Fibroblast of lung (primary cell): ENCODE measurements at regions not wholly inside any gene's neighbourhood (a gene's known extent, or its start where the extent isn't known, plus 50 kb on each side); places are given as distances from the start of the nearest gene placed in this dataset.
A peak's percentile ranks its signal among the peaks of the same experiment; 100 is the strongest.

Experiments
- DNase-seq, 2 donors: peaks; one replicate each; pipeline versions ENCODE4 v3.0.0 to v3.0.0-alpha.2; 2010; ENCODE audit warnings: low read depth in 2 of 2
- H2AFZ ChIP-seq: 2 replicates; pipeline ENCODE4 v1.5.1; 2012; ENCODE audit warnings: low read length, control low read depth, inconsistent platforms
- H3K27ac ChIP-seq: 2 replicates; pipeline ENCODE4 v1.5.1; 2011; ENCODE audit warnings: low read length, control low read depth; ENCODE audit not compliant: insufficient read depth
- H3K27me3 ChIP-seq: 2 replicates; pipeline ENCODE4 v1.5.1; 2011; ENCODE audit warnings: mild to moderate bottlenecking, low read length; ENCODE audit not compliant: control insufficient read depth, insufficient read depth
- H3K36me3 ChIP-seq: 2 replicates; pipeline ENCODE4 v1.5.1; 2011; ENCODE audit warnings: low read length; ENCODE audit not compliant: control insufficient read depth, insufficient read depth
- H3K4me1 ChIP-seq: 2 replicates; pipeline ENCODE4 v1.5.1; 2011; ENCODE audit warnings: low read length; ENCODE audit not compliant: control insufficient read depth, insufficient read depth; ENCODE audit errors: extremely low read depth
- H3K4me2 ChIP-seq: 2 replicates; pipeline ENCODE4 v1.5.1; 2011; ENCODE audit warnings: low read length, control low read depth; ENCODE audit not compliant: insufficient read depth; ENCODE audit errors: extremely low read depth
- H3K4me3 ChIP-seq, 4 experiments: fragments of 200-600 bp in 1 of 4; sonication (generic) in 1 of 4; replicated peaks in 1 of 4; 2 replicates each; pipeline ENCODE4 v1.5.1; 2011 to 2016; ENCODE audit warnings: low read length in 4 of 4, low read depth in 3 of 4, mild to moderate bottlenecking in 3 of 4, control low read depth in 2 of 4, inconsistent platforms in 1 of 4, mixed read lengths in 1 of 4; ENCODE audit not compliant: insufficient read depth in 1 of 4; ENCODE audit errors: control extremely low read depth in 1 of 4
- H3K79me2 ChIP-seq: 2 replicates; pipeline ENCODE4 v1.5.1; 2012; ENCODE audit warnings: mild to moderate bottlenecking, low read length, inconsistent platforms; ENCODE audit not compliant: control insufficient read depth, insufficient read depth
- H3K9ac ChIP-seq: 2 replicates; pipeline ENCODE4 v1.5.1; 2011; ENCODE audit warnings: mild to moderate bottlenecking, low read length, control low read depth; ENCODE audit not compliant: insufficient read depth
- H3K9me3 ChIP-seq: 2 replicates; pipeline ENCODE4 v1.5.1; 2012; ENCODE audit warnings: low read depth, low read length; ENCODE audit not compliant: control insufficient read depth, insufficient read depth
- H4K20me1 ChIP-seq: 2 replicates; pipeline ENCODE4 v1.5.1; 2011; ENCODE audit warnings: low read length; ENCODE audit not compliant: control insufficient read depth, insufficient read depth; ENCODE audit errors: extremely low read depth
- EZH2 ChIP-seq: IDR thresholded peaks from 2 replicates; pipeline ENCODE4 v1.5.1; 2012; ENCODE audit warnings: low read length, control low read depth, mild to moderate bottlenecking; ENCODE audit errors: missing control alignments
- TF ChIP-seq, protein P1 (sequence below), 2 donors: IDR thresholded peaks in 1 of 2; conservative IDR thresholded peaks in 1 of 2; 1 replicate in 1 of 2; 2 replicates in 1 of 2; pipeline ENCODE4 v1.5.1; 2011 to 2012; ENCODE audit warnings: low read length in 2 of 2, control low read depth in 1 of 2, inconsistent platforms in 1 of 2, low read depth in 1 of 2, mild to moderate bottlenecking in 1 of 2

- Histone ChIP-seq H3K4me2 (no peak overlapping the region), H3K4me1 (no peaks in the 10 kb centered on the region), H3K27ac (no peak overlapping the region), H3K79me2 (no peaks in the 10 kb centered on the region), H3K9ac (no peak overlapping the region), H3K9me3 (no peaks in the 10 kb centered on the region), H3K36me3 (no peaks in the 10 kb centered on the region), H2AFZ (no peak overlapping the region), H4K20me1 (no peaks in the 10 kb centered on the region), H3K4me3 (no peak overlapping the region), H3K27me3 (no peaks in the 10 kb centered on the region)
- TF ChIP-seq EZH2 = no peak
- TF ChIP-seq, protein P1, sequence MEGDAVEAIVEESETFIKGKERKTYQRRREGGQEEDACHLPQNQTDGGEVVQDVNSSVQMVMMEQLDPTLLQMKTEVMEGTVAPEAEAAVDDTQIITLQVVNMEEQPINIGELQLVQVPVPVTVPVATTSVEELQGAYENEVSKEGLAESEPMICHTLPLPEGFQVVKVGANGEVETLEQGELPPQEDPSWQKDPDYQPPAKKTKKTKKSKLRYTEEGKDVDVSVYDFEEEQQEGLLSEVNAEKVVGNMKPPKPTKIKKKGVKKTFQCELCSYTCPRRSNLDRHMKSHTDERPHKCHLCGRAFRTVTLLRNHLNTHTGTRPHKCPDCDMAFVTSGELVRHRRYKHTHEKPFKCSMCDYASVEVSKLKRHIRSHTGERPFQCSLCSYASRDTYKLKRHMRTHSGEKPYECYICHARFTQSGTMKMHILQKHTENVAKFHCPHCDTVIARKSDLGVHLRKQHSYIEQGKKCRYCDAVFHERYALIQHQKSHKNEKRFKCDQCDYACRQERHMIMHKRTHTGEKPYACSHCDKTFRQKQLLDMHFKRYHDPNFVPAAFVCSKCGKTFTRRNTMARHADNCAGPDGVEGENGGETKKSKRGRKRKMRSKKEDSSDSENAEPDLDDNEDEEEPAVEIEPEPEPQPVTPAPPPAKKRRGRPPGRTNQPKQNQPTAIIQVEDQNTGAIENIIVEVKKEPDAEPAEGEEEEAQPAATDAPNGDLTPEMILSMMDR (conservative IDR thresholded peaks at IDR 0.05 in 1 of 2, IDR thresholded peaks at IDR 0.05 in 1 of 2; ENCODE audit: low read depth in 1 of 2, low read length in 2 of 2) = no peak
- no peak for DNase-seq
Measured at GRCh38 chr4:14400307-14400706, 602.0 kb upstream of the CPEB2 start.

DNA sequence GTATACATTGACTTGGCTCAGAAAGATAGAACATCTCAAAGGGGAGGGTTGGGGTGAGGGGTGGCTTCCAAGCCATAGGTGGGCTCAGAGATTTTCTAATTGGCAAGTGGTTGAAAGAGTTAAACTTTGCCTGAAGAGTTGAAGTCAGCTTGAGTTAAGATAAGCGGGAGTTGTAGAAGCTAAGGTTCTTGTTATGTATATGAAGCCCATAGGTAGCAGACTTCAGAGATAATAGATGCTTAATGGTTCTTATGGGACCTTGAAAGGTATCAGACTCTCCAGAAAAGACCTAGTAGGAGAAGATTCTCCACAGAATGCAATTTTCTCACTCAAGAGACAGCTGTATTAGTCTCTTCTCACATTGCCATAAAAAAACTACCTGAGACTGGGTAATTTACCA lies 599.1 kb upstream of the CPEB2 start:
- H3K4me1 ChIP-seq = no peaks in the 10 kb centered on the region
- TF ChIP-seq, protein P1 (conservative IDR thresholded peaks at IDR 0.05 in 1 of 2, IDR thresholded peaks at IDR 0.05 in 1 of 2; ENCODE audit: low read depth in 1 of 2, low read length in 2 of 2) = no peak
- TF ChIP-seq EZH2 = no peak

GRCh38 chr4:14404730-14405129 lies 597.6 kb upstream of the CPEB2 start:
- Histone ChIP-seq H3K36me3 (no peaks in the 10 kb centered on the region), H3K27ac (no peak overlapping the region), H3K4me3 (no peak overlapping the region), H3K9ac (no peak overlapping the region), H3K9me3 (no peaks in the 10 kb centered on the region), H3K79me2 (no peaks in the 10 kb centered on the region), H3K27me3 (no peaks in the 10 kb centered on the region), H4K20me1 (no peaks in the 10 kb centered on the region), H3K4me1 (no peaks in the 10 kb centered on the region), H3K4me2 (no peak overlapping the region), H2AFZ (no peak overlapping the region)
- DNase-seq = peak in 1 of 2 donors; percentile 83
- TF ChIP-seq EZH2 = no peak
- TF ChIP-seq, protein P1 (conservative IDR thresholded peaks at IDR 0.05 in 1 of 2, IDR thresholded peaks at IDR 0.05 in 1 of 2; ENCODE audit: low read depth in 1 of 2, low read length in 2 of 2) = no peak

More for the DNA sequence above, 599.1 kb upstream of the CPEB2 start:
- no peak for DNase-seq
- no peaks in the 10 kb centered on the region for H3K27me3 ChIP-seq
- no peaks in the 10 kb centered on the region for H3K79me2 ChIP-seq
- H3K9ac ChIP-seq = no peak overlapping the region
- H4K20me1 ChIP-seq = no peaks in the 10 kb centered on the region
- no peak overlapping the region for H3K4me3 ChIP-seq
- no peak overlapping the region for H3K4me2 ChIP-seq
- no peak overlapping the region for H2AFZ ChIP-seq
- no peak overlapping the region for H3K27ac ChIP-seq
- H3K36me3 ChIP-seq = no peaks in the 10 kb centered on the region
- no peaks in the 10 kb centered on the region for H3K9me3 ChIP-seq
